Activated T-helper 1 cell treated with anti-CD3 and anti-CD28 coated beads, Interleukin-12 subunit alpha, Interleukin-12 subunit beta, Interleukin-2, Interleukin-4 antibody, amounts not matched to agents 30 ng/mL and 10 ng/mL and 1 ng/mL, durations not matched to agents 14 hours and 24 hours and 36 hours (primary cell): ENCODE measurements at regions not wholly inside any gene's neighbourhood (a gene's known extent, or its start where the extent isn't known, plus 50 kb on each side); places are given as distances from the start of the nearest gene placed in this dataset.
"Not testable (repeated sequence)": the region's sequence is repeated elsewhere in the genome, so short reads cannot be mapped to it uniquely, and the experiment has no call there.

Source experiments
- DNase-seq: peaks from one replicate; pipeline ENCODE4 v3.0.0; 2021; ENCODE audit warnings: low spot score
- H3K27ac Mint-ChIP-seq: one replicate; pipeline ENCODE4 v1.8.0; 2021; ENCODE audit warnings: mild to moderate bottlenecking, mixed read lengths
- H3K27me3 Mint-ChIP-seq: one replicate; pipeline ENCODE4 v1.8.0; 2022; ENCODE audit warnings: mild to moderate bottlenecking, moderate library complexity, mixed read lengths; ENCODE audit not compliant: insufficient read depth
- H3K36me3 Mint-ChIP-seq: one replicate; pipeline ENCODE4 v1.8.0; 2021; ENCODE audit warnings: low read depth, mixed read lengths
- H3K4me1 Mint-ChIP-seq: one replicate; pipeline ENCODE4 v1.8.0; 2021; ENCODE audit warnings: low read depth, mixed read lengths
- H3K4me3 Mint-ChIP-seq: one replicate; pipeline ENCODE4 v1.8.0; 2021; ENCODE audit warnings: mild to moderate bottlenecking, moderate library complexity, mixed read lengths
- H3K9me3 Mint-ChIP-seq: one replicate; pipeline ENCODE4 v1.8.0; 2021; ENCODE audit warnings: mixed read lengths
- intact Hi-C: fragments of 100-400 bp; cut with micrococcal nuclease; formaldehyde crosslinking; loops from one replicate; pipeline ENCODE4 v1.15.1; 2024

DNA sequence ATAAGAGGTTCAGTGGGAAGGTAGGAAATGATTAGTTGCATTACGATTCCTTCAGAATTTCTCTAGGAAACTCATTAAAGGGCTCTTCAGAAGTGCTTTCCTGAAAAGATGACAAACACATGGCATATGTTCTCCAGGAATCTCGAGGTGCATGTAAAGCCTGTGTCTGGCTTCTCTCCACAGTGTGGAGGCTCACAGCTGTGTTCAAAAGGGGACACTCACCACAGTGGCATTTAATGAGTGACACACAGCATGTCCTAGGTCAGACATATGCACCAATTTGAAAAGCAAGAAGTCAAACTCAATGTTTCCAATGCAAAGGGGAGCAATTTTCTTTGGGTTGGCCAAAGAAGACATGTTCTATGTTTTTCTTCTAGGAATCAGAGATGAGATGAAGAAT is 976.9 kb downstream of the MAT2B start:
- Mint-ChIP-seq H3K4me3 (no peak overlapping the region), H3K27me3 (no peaks in the 10 kb centered on the region), H3K27ac (no peak overlapping the region), H3K9me3 (no peaks in the 10 kb centered on the region), H3K36me3 (no peaks in the 10 kb centered on the region), H3K4me1 (no peaks in the 10 kb centered on the region)
- intact Hi-C loops = no loop called here
- no peak for DNase-seq

DNA sequence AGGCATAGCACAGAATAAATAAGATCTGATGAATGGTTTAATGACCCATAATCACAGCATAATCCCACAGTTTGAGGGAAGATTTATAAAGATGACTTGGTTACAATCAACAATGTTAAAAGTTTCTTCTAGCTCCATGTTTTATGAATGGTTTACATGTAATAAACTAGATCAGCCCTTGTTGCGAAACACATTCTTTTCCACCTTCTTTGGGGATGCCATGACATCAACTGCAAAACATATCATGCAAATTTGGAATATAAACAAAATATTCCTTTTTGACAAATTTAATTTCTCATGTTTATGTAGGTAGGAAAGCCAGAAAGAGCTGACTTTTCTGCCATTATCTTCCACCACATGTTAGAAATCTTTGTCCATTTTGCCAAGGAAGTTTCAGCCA is 979.5 kb downstream of the MAT2B start:
- Mint-ChIP-seq H3K36me3 (no peaks in the 10 kb centered on the region), H3K27ac (no peak overlapping the region), H3K27me3 (no peaks in the 10 kb centered on the region), H3K4me3 (no peak overlapping the region), H3K9me3 (no peaks in the 10 kb centered on the region), H3K4me1 (no peaks in the 10 kb centered on the region)
- no peak for DNase-seq
- intact Hi-C loops = no loop called here

DNA sequence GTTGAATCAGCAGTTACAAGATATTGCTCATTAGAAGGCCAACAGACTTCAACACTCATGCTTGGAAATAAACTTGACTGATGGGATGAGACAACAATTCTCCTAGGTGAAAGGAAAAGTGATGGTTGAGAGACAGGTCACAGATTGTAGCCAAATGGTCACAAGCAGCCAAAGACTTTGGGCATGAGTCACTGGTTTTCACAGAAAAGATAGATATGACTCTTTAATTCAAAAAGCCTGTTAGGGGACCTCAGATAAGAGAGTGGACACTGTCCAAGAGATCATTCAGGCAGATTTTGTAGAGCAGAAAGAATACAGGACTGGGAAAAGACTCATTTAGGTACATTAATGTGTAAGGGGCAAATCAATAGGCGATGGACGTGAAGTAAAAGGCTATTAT is 982.5 kb downstream of the MAT2B start:
- no peak overlapping the region for H3K4me3 Mint-ChIP-seq
- no peaks in the 10 kb centered on the region for H3K4me1 Mint-ChIP-seq
- H3K36me3 Mint-ChIP-seq = no peaks in the 10 kb centered on the region
- no peaks in the 10 kb centered on the region for H3K9me3 Mint-ChIP-seq
- DNase-seq = no peak
- intact Hi-C loops = no loop called here
- no peaks in the 10 kb centered on the region for H3K27me3 Mint-ChIP-seq
- no peak overlapping the region for H3K27ac Mint-ChIP-seq

DNA sequence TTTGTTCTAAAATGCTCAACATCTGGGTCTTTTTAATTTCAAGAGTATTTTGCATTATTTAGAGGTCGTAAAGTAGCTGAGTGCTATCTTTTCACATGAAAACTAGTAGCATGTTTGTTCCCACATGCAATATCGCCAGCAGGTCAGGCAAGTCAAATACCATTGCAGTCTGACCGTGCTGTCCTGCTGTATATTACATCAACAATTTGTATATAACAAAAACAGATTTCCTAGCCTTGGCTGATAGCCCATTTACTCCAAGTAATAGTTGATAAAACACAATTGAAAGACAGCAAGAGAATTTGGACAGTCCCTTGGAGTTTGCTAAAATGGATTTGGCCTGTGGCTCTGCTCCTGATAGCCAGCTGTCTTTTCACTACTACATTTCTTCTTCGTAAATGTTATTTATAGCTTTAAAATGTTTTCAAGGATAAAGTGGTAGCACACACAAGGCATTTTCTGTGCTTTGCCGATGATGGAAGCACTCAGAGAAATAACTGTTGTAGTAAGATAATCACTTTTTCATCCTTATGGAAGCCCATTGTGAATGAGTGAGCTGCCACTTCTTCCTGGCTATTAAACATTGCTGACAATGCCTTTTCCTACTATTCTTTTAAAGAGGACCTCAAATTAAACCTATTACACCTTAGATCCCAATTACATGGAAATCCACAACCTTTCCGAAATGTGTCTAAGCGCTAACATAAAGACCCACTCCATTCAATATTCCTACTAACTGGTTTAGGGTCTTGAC is 992.1 kb downstream of the MAT2B start:
- no peaks in the 10 kb centered on the region for H3K36me3 Mint-ChIP-seq
- intact Hi-C loops = no loop called here
- H3K9me3 Mint-ChIP-seq = no peaks in the 10 kb centered on the region
- H3K4me1 Mint-ChIP-seq = no peaks in the 10 kb centered on the region
- no peaks in the 10 kb centered on the region for H3K27me3 Mint-ChIP-seq
- DNase-seq = no peak
- no peak overlapping the region for H3K4me3 Mint-ChIP-seq
- no peak overlapping the region for H3K27ac Mint-ChIP-seq

DNA sequence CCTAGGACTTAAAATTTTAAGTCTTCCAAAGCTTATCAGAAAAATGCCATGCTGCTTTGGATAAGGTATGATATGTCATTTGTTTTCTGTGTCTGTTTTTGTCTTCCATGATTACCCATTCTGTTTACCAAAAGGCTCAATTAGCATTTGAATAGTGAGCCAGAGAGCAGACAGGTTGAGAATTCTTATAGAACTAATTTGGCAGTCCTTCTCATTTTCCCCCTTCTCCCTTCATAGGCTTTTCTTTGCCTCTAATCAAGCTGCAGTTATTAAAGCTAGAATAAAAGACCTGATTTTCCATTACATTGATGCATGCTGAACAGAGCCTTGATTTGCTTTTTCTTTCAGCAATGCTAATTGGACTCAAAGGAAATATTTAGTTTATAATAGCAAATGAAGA is 993.0 kb downstream of the MAT2B start:
- no peaks in the 10 kb centered on the region for H3K36me3 Mint-ChIP-seq
- intact Hi-C loops = no loop called here
- H3K4me1 Mint-ChIP-seq = no peaks in the 10 kb centered on the region
- H3K9me3 Mint-ChIP-seq = no peaks in the 10 kb centered on the region
- H3K4me3 Mint-ChIP-seq = no peak overlapping the region
- no peaks in the 10 kb centered on the region for H3K27me3 Mint-ChIP-seq
- DNase-seq = no peak
- H3K27ac Mint-ChIP-seq = no peak overlapping the region

DNA sequence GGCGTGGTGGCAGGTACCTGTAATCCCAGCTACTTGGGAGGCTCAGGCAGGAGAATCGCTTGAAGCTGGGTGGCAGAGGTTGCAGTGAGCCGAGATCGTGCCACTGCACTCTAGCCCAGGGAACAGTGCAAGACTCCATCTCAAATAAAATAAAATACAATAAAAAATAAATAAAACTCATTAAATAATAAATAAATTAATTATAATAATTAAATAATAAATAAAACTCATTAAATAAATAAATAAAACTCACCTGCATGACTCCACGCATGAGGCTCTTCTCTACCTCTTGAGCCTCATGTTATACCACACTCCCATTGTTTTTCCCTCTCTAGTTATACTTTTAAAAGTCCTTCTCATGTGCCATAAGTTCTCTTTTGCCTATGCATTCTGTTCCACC is 995.4 kb downstream of the MAT2B start:
- DNase-seq = no peak
- no peaks in the 10 kb centered on the region for H3K27me3 Mint-ChIP-seq
- H3K4me3 Mint-ChIP-seq = no peak overlapping the region
- no peaks in the 10 kb centered on the region for H3K36me3 Mint-ChIP-seq
- no peaks in the 10 kb centered on the region for H3K4me1 Mint-ChIP-seq
- intact Hi-C loops = loop anchor here (10.0 kb wide), 1 partner anchor 806 kb away; no protein-coding TSS in a partner anchor
- H3K9me3 Mint-ChIP-seq = no peaks in the 10 kb centered on the region
- H3K27ac Mint-ChIP-seq = no peak overlapping the region

DNA sequence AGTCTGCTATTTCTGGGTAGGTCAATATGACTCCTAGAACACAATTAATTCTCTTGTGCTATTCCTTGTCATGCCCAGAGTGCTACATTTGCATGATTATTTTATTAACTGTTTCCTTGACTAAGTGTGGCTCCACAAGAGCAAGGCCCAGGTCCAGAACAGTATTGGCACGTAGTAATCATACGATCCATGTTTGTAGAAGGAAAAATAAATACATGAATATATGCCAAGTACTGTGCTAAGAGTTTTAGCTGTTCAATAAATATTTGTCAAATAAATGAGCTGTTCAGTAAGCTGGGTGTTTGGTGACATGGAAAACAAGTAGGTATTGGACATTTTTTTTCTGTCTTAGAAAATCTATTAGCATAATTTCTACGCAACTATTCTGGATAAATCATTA is 995.9 kb downstream of the MAT2B start:
- Mint-ChIP-seq H3K4me3 (no peak overlapping the region), H3K36me3 (no peaks in the 10 kb centered on the region), H3K27ac (no peak overlapping the region), H3K9me3 (no peaks in the 10 kb centered on the region), H3K4me1 (no peaks in the 10 kb centered on the region), H3K27me3 (no peaks in the 10 kb centered on the region)
- intact Hi-C loops = loop anchor here (10.0 kb wide), 1 partner anchor 807 kb away; no protein-coding TSS in a partner anchor
- DNase-seq = no peak

DNA sequence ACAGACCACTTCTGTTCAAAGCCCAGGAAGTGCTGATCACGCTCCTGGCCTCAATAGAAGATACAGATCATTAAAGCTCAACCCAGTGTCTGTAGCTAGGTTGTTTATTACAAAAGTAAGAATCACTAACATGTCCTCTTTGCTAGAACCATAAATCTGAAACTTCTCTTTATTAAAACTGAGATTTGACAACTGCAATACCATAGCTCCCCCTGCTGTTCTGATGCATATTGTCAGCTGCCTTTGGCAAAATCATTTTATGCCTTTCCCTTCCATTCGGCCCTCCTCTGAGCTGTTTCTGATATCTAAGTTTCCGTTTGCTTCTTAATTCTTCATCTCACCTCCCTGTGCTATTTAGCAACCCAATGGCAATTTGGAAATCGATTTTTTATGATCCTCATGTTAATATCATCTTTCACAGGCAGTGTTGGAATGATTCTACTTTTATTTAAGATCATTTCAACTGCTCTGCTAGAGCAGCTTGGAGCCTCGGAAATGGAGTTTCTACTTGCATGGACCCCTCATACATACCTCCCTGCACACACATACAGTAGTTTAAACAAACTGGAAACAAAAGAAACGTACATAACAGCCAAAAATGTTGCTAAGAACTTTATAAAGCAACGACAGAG is 998.8 kb downstream of the MAT2B start:
- Mint-ChIP-seq H3K4me1 (no peaks in the 10 kb centered on the region), H3K9me3 (no peaks in the 10 kb centered on the region)
- DNase-seq = no peak

DNA sequence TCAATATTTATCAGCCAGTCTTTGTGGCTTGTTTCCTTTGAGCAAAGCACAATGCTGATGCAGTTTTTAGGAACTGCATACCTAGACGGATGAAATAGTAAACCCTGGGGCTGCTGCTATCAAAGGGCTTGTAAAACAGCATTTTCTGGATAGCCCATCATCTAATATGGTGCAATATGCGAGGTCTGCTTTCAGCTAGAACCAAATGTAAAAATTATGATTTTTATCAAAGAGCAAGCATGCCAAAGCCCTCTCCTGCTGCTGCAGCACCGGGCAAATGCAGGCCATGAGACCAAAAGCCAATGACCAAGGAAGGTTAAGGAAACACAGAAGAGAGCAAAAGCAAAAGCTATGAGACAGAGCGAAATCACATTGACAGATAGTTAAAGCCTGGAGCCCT is 1000.4 kb downstream of the MAT2B start:
- H3K36me3 Mint-ChIP-seq = no peaks in the 10 kb centered on the region
- H3K4me1 Mint-ChIP-seq = no peaks in the 10 kb centered on the region
- intact Hi-C loops = loop anchor here (10.0 kb wide), 1 partner anchor 811 kb away; no protein-coding TSS in a partner anchor
- no peak for DNase-seq
- H3K27ac Mint-ChIP-seq = no peak overlapping the region
- H3K9me3 Mint-ChIP-seq = no peaks in the 10 kb centered on the region
- H3K4me3 Mint-ChIP-seq = no peak overlapping the region
- H3K27me3 Mint-ChIP-seq = no peaks in the 10 kb centered on the region

More for the DNA sequence above, 998.8 kb downstream of the MAT2B start:
- intact Hi-C loops = loop anchor here (1.0 to 10.0 kb wide), 3 partner anchors 491 to 940 kb away; no protein-coding TSS in a partner anchor
- Mint-ChIP-seq H3K4me3 (no peak overlapping the region), H3K27me3 (no peaks in the 10 kb centered on the region), H3K36me3 (no peaks in the 10 kb centered on the region), H3K27ac (no peak overlapping the region)

DNA sequence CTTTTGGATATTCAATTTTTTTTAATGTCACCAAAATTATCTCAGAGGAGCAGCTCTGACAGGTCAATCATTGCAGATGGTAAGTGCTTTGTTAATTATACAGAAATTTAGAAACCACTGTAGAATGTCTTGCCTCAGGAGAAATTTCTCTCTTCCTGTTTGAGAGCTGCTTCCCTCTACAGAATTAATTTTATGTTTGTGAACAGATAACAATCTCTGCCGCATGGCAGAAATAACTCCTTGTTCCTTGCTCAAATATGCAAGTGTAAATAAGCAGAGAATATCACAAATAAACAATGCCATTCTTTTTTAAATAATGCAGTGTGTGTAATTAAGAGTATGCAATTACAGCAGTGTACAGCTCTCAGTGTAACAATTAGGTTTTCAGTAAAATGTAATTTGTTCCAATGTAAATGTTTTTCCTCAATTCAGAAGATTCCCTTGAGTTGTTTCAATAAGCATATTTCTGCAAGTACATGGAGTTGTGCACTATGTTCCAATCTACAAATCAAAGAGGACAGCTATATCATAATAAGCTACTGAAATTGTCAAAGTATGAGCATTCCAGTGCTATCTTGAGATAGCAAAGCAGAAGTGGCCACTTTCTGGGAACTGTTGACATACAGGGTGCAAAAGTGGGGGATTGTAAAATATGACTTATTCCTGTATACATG is 1012.8 kb downstream of the MAT2B start:
- no peak overlapping the region for H3K27ac Mint-ChIP-seq
- H3K27me3 Mint-ChIP-seq = no peaks in the 10 kb centered on the region
- intact Hi-C loops = no loop called here
- H3K36me3 Mint-ChIP-seq = no peaks in the 10 kb centered on the region
- H3K9me3 Mint-ChIP-seq = no peaks in the 10 kb centered on the region
- H3K4me1 Mint-ChIP-seq = no peaks in the 10 kb centered on the region
- H3K4me3 Mint-ChIP-seq = no peak overlapping the region
- DNase-seq = no peak

DNA sequence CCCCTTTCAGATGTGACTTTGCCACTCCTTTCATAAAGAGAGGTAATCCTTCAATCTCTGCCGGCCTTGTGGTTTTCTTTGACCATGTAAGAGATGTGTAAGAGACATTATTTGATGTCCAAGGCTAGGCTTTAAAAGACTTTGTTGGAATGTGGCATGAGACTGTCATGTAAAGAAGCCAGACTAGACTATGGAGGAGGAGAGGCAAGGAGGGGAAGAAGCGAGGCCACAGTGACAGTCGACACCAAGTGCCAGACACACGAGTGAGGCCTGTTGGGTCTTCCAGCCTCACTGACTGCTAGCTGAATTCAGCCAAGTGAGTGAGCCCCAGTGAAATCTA is 1013.3 kb downstream of the MAT2B start:
- no peak overlapping the region for H3K27ac Mint-ChIP-seq
- no peaks in the 10 kb centered on the region for H3K9me3 Mint-ChIP-seq

DNA sequence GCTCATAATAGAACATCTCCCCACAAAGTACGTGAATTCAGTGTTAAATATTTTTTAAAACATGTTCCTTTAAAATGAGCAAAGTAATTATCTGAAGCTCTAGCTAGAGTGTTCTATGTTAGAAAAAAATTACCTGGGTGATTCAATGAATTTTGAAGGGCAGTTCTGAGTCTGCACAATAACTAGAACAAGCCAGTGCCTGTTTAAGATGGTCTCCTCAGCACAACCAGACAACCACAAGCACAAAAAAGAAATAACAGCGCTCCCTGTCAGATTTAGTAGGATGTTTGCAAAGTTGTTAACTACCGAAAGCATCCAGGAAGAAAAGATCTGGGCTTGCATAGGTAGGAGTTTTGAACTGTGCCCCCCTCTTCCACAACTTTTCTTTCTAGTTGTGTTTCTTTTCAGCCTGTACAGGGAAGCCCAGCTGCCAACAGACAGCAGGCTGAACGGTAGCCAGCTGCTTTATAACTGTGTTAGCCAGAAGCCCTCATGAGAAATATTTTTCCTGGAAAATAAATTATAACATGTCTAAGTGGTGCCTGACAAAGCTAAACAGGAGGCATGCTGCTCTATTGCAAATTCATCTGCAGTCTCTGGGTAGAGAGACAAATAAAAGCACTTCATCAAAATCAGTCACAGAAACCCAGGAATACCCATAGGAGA is 1026.9 kb downstream of the MAT2B start:
- no peak overlapping the region for H3K4me3 Mint-ChIP-seq
- no peaks in the 10 kb centered on the region for H3K4me1 Mint-ChIP-seq
- H3K36me3 Mint-ChIP-seq = no peaks in the 10 kb centered on the region
- no peaks in the 10 kb centered on the region for H3K9me3 Mint-ChIP-seq
- no peak for DNase-seq
- no peaks in the 10 kb centered on the region for H3K27me3 Mint-ChIP-seq
- no peak overlapping the region for H3K27ac Mint-ChIP-seq
- intact Hi-C loops = no loop called here

More for the DNA sequence above, 1013.3 kb downstream of the MAT2B start:
- DNase-seq = no peak
- H3K27me3 Mint-ChIP-seq = no peaks in the 10 kb centered on the region
- no peaks in the 10 kb centered on the region for H3K36me3 Mint-ChIP-seq
- intact Hi-C loops = no loop called here
- no peak overlapping the region for H3K4me3 Mint-ChIP-seq
- no peaks in the 10 kb centered on the region for H3K4me1 Mint-ChIP-seq

DNA sequence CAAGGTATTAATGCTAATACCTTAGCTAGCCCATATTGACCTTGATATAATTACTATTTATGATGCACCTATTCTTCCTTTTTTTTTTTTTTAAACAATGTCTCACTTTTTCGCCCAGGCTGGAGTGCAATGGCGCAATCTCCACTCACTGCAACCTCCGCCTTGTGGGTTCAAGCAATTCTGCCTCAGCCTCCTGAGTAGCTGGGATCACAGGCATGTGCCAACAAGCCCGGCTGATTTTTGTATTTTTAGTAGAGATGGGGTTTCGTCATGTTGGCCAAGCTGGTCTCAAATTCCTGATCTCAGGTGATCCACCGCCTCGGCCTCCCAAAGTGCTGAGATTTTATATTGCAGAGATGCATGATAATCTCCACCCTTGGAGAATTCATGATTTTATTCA is 1028.0 kb downstream of the MAT2B start:
- DNase-seq, H3K9me3 Mint-ChIP-seq, intact Hi-C loops, H3K27ac Mint-ChIP-seq, H3K4me3 Mint-ChIP-seq, H3K4me1 Mint-ChIP-seq, H3K27me3 Mint-ChIP-seq, H3K36me3 Mint-ChIP-seq: not testable (repeated sequence)
